HG03571 (cell line): ENCODE measurements at regions not wholly inside any gene's neighbourhood (a gene's known extent, or its start where the extent isn't known, plus 50 kb on each side); places are given as distances from the start of the nearest gene placed in this dataset.

Experiments
- ATAC-seq: cut with Tn5 transposase; IDR thresholded peaks from one replicate; pipeline ENCODE4 v1.9.1; 2021; ENCODE audit not compliant: unreplicated experiment

DNA sequence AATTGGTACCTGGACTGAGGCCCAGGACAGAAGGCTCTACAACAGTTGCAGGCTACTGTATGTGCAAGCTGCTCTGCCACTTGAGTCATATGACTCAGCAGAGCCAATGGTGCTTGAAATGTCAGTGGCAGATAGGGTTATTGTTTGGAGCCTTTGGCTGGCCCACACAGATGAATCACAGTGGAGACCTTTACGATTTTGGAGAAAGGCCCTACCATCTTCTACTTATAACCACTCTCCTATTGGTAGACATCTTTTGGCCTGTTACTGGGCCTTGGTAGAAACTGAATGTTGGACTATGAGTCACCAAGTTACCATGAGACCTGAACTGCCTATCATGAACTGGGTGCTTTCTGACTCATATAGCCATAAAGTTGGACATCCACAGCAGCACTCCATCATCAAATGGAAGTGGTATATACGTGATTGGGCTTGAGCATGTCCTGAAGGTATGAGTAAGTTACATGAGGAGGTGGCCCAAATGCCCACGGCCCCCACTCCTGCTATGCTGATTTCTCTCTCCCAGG lies 88.9 kb upstream of the NRXN1 start:
- no peak for ATAC-seq

DNA sequence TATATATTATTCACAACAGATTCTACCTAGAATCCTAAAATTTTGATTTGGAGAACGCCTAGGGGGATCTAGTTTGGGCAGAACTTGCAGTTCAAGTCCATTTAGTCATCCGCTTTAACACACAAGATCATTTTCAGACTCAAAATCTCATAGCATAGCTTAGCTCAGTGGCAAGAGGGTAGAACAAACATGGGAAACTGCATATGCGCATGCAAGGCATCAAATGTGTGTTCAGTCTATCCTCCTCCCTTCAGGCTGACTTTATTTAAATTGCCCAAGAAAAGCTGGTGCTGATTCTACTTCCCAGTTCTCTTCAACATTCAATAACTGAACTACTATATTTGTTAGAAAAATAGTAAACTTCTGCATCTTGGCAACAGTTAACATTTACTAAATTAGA lies 79.6 kb upstream of the NRXN1 start:
- no peak for ATAC-seq

DNA sequence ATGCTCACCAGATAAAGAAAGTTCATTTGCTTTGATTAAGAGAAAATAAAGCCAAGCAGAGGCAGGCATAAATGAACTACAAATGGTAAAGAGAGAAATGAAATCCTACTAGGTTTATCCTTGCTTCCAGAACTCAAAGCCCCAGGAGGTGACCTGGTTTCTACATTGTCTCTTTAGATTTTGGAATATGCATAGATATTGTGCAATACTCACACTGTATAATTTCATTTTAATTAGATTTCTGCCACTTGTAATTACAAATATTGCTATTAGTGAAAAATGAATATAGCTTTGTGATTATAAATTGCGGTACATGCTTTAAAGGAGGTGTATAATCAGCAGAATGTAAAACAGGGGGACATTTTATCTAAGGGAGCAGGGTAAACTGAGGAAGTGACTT lies 76.9 kb upstream of the NRXN1 start:
- no peak for ATAC-seq

DNA sequence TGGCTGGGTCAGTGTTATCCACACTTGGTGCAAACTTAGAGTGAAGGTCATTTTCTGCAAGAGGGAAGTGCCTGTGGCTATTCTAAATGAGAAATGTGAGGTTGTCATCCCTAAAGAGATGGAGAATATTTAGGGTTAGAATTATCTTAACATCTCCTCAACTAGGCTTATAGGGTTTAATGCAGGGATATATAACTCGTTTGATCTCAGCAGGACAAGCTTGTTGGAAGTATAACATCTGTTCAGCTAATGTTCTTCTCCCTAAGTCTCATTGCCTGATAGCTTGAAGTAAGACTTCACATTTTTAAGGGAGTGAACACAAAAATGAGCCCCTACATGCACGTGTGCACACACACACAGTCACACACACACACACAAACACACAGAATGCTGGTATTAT lies 75.9 kb upstream of the NRXN1 start:
- no peak for ATAC-seq

DNA sequence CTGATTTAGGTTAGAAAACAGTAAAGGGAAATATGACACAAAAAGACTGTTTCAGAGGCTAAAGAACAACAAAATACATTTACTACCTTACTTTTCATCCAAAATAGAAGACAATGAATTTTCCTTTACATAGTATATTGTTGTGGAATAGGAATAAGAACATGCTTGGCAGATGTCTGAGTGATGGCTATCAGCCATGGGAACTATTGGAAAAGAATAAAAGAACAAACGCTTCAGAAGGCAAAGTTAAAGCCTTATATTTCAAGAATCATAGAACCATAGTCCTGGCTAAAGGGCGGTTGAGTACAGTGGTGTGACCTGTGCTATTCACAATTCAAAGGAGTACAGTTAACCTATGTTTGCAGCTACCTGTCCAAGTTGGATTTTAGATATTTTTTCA lies 73.9 kb upstream of the NRXN1 start:
- no peak for ATAC-seq

DNA sequence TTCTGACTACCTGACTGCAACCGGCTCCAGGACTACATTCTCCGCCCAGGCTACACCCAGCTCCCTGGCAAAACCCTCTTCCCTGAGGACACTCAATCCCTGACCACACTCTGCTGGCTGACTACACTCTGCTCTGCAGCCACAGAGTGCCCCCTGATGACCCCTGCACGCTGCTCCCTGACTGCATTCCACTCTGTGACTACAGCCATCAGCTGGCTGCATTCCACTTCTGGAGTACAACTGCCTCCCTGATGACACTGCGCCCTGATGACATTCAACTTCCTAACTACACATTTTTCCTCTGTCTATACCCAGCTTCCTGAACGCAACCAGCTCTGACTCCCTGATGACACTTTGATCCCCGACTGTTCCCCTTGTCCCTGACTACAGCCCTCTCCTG lies 71.3 kb upstream of the NRXN1 start:
- no peak for ATAC-seq

DNA sequence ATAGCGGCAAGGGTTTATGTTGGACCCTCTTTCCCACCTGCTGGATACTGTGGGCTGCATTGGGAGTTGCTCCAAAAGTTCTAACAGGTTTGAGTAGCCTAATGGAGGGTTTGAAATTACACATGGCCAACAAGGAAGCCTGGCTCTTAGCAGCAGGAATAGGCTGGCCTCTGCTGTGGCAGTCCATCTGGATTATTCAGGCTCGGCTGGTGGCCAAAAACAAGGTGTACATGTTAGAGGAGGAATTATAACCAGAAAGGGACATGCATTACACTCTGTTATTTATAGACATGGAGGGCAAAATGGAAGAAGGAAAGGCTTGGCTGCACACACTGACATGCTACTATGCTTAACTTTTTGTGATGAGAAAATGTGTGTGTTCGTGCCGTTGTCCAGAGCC lies 61.1 kb upstream of the NRXN1 start:
- no peak for ATAC-seq

DNA sequence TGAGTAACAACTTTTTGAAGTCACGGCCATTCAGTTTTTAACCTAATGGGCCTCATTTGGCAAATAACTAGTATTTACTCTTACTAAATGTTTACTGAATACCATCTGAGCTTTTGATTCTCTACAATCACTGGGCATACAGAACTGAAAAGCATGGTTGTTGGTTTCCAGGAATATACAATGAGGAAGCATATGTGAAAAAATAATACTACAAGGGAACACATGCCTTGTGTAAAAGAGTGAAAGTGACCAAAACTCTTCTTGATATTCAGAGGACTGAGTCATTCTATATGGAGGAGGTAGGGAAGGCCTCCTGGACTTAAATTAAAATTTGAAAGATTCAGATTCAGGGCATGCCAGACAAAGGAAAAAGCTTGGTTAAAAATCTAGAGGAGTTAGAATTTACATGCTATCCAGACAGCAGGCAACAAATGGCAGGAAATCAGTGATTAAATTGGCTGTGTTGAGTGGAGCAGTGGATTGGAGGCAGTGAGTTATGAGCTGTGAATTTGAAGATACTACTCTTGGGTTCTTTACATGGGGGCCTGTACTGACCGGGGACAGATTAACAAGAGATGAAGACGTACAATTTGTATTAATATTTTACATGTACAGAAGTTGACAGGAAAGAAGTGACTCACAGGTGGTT lies 53.6 kb upstream of the NRXN1 start:
- ATAC-seq, result no peak

DNA sequence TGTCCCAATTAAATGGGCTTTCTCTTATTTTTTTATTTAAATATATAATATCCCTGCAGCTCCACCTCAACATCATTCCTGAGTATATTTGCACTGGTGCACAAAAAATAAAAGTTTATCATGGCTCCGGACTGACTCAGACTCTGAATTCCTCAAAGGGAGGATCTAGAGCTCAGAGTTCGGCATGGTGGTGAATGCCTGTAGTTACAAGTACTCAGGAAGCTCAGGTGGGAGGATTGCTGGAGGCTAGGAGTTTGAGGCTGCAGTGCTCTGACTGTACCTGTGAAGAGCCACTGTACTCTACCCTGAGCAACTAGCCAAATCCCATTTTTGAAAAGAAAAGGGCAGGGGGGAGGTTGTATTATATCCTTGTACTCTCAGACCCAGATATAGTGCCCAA lies 52.8 kb upstream of the NRXN1 start:
- no peak for ATAC-seq
